ENCODE measurements at regions not wholly inside any gene's neighbourhood (a gene's known extent, or its start where the extent isn't known, plus 50 kb on each side); places are given as distances from the start of the nearest gene placed in this dataset.

DNA sequence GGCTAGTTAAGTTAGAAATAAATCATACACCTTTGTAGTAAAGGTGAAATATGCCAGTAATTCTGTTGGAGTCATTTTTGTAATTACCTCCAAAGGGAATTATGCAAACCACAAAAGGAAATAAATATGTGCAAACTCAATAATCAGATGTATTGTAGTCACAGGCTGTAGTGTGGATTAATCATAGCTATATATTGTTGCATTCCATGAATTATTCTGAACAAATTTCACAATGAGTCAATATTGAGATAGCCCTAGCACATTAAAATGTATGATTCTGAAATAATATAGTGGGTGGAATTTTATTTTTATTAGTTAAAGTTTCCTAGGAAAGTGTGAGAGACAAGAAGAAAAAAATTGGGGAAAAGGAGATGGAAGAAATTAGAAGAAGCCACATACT, 790.5 kb upstream of the PCDH20 start:
- H3K4me1 ChIP-seq (ENCODE audit: control insufficient read depth in 4 of 4, insufficient read depth in 4 of 4, low read length in 3 of 4), result no peaks in the 10 kb centered on the region
- H3K27me3 ChIP-seq (ENCODE audit: control insufficient read depth in 4 of 4, insufficient read depth in 4 of 4, low read length in 3 of 4), result no peaks in the 10 kb centered on the region
- no peak overlapping the region for H3K27ac ChIP-seq (ENCODE audit: low read depth in 1 of 2, low read length in 2 of 2)
- no peak overlapping the region for H3K9ac ChIP-seq (ENCODE audit: low read depth in 1 of 2, low read length in 2 of 2)
- no peak overlapping the region for H3K4me3 ChIP-seq (ENCODE audit: low read depth in 1 of 3, low read length in 3 of 3)
- DNase-seq (ENCODE audit: low spot score), result no peak
- no peak for TF ChIP-seq FOXA2 (IDR thresholded peaks at IDR 0.05)
- TF ChIP-seq, protein P1, sequence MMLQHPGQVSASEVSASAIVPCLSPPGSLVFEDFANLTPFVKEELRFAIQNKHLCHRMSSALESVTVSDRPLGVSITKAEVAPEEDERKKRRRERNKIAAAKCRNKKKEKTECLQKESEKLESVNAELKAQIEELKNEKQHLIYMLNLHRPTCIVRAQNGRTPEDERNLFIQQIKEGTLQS (IDR thresholded peaks at IDR 0.05), result no peak
- no peaks in the 10 kb centered on the region for H3K36me3 ChIP-seq (ENCODE audit: control insufficient read depth in 4 of 4, insufficient read depth in 3 of 4, low read depth in 1 of 4, low read length in 3 of 4)
- H3K9me3 ChIP-seq (ENCODE audit: control insufficient read depth in 4 of 4, low read length in 3 of 4), result no peaks in the 10 kb centered on the region

DNA sequence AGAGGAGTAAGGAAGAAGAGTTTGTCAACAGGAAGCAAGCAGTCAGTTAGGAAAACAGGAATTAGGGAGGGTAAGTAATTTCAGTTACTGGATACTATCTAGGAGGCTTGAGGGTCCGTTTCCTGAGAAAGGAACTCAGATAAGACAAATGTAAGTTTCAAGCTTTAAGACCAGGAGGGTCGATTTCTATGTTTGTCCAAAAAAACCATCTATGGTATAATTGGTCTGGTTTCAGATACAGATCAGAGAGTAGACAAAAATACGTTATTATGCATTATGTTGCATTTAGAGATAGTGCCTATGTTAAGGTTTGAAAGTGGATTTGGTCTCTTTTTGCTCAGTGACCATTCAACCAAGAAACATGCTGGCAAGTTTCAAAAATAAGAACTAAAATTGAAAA, 789.6 kb upstream of the PCDH20 start:
- WGBS, result 49% methylated on average over 3 of the region's 3 CpGs
- no peaks in the 10 kb centered on the region for H3K9me3 ChIP-seq (ENCODE audit: control insufficient read depth in 4 of 4, low read length in 3 of 4)
- no peaks in the 10 kb centered on the region for H3K36me3 ChIP-seq (ENCODE audit: control insufficient read depth in 4 of 4, insufficient read depth in 3 of 4, low read depth in 1 of 4, low read length in 3 of 4)
- no peak overlapping the region for H3K9ac ChIP-seq (ENCODE audit: low read depth in 1 of 2, low read length in 2 of 2)
- H3K27ac ChIP-seq (ENCODE audit: low read depth in 1 of 2, low read length in 2 of 2), result no peak overlapping the region
- H3K4me3 ChIP-seq (ENCODE audit: low read depth in 1 of 3, low read length in 3 of 3), result no peak overlapping the region
- no peaks in the 10 kb centered on the region for H3K27me3 ChIP-seq (ENCODE audit: control insufficient read depth in 4 of 4, insufficient read depth in 4 of 4, low read length in 3 of 4)
- TF ChIP-seq, protein P1 (IDR thresholded peaks at IDR 0.05), result no peak
- TF ChIP-seq EGR1 (IDR thresholded peaks at IDR 0.05; ENCODE audit: low read depth in 2 of 2) (no peak), TAF1 (conservative IDR thresholded peaks at IDR 0.05) (no peak), HNF4A (conservative IDR thresholded peaks at IDR 0.05) (no peak), SP1 (IDR thresholded peaks at IDR 0.05) (no peak), GABPA (IDR thresholded peaks at IDR 0.05 in 1 of 2, conservative IDR thresholded peaks at IDR 0.05 in 1 of 2) (no peak), HNF4G (IDR thresholded peaks at IDR 0.05) (no peak), NR2F2 (IDR thresholded peaks at IDR 0.05) (no peak), FOXA1 (IDR thresholded peaks at IDR 0.05) (no peak), JUND (IDR thresholded peaks at IDR 0.05) (no peak), YY1 (IDR thresholded peaks at IDR 0.05) (no peak), RXRA (IDR thresholded peaks at IDR 0.05) (no peak), FOXA2 (IDR thresholded peaks at IDR 0.05) (no peak), RAD21 (IDR thresholded peaks at IDR 0.05) (no peak)
- TF ChIP-seq, protein P2, sequence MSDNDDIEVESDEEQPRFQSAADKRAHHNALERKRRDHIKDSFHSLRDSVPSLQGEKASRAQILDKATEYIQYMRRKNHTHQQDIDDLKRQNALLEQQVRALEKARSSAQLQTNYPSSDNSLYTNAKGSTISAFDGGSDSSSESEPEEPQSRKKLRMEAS (IDR thresholded peaks at IDR 0.05), result no peak
- TF ChIP-seq, protein P3, sequence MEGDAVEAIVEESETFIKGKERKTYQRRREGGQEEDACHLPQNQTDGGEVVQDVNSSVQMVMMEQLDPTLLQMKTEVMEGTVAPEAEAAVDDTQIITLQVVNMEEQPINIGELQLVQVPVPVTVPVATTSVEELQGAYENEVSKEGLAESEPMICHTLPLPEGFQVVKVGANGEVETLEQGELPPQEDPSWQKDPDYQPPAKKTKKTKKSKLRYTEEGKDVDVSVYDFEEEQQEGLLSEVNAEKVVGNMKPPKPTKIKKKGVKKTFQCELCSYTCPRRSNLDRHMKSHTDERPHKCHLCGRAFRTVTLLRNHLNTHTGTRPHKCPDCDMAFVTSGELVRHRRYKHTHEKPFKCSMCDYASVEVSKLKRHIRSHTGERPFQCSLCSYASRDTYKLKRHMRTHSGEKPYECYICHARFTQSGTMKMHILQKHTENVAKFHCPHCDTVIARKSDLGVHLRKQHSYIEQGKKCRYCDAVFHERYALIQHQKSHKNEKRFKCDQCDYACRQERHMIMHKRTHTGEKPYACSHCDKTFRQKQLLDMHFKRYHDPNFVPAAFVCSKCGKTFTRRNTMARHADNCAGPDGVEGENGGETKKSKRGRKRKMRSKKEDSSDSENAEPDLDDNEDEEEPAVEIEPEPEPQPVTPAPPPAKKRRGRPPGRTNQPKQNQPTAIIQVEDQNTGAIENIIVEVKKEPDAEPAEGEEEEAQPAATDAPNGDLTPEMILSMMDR (IDR thresholded peaks at IDR 0.05; ENCODE audit: low read depth, low read length, missing input control), result no peak
- TF ChIP-seq, protein P4, sequence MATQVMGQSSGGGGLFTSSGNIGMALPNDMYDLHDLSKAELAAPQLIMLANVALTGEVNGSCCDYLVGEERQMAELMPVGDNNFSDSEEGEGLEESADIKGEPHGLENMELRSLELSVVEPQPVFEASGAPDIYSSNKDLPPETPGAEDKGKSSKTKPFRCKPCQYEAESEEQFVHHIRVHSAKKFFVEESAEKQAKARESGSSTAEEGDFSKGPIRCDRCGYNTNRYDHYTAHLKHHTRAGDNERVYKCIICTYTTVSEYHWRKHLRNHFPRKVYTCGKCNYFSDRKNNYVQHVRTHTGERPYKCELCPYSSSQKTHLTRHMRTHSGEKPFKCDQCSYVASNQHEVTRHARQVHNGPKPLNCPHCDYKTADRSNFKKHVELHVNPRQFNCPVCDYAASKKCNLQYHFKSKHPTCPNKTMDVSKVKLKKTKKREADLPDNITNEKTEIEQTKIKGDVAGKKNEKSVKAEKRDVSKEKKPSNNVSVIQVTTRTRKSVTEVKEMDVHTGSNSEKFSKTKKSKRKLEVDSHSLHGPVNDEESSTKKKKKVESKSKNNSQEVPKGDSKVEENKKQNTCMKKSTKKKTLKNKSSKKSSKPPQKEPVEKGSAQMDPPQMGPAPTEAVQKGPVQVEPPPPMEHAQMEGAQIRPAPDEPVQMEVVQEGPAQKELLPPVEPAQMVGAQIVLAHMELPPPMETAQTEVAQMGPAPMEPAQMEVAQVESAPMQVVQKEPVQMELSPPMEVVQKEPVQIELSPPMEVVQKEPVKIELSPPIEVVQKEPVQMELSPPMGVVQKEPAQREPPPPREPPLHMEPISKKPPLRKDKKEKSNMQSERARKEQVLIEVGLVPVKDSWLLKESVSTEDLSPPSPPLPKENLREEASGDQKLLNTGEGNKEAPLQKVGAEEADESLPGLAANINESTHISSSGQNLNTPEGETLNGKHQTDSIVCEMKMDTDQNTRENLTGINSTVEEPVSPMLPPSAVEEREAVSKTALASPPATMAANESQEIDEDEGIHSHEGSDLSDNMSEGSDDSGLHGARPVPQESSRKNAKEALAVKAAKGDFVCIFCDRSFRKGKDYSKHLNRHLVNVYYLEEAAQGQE (IDR thresholded peaks at IDR 0.05), result no peak
- TF ChIP-seq, protein P5, sequence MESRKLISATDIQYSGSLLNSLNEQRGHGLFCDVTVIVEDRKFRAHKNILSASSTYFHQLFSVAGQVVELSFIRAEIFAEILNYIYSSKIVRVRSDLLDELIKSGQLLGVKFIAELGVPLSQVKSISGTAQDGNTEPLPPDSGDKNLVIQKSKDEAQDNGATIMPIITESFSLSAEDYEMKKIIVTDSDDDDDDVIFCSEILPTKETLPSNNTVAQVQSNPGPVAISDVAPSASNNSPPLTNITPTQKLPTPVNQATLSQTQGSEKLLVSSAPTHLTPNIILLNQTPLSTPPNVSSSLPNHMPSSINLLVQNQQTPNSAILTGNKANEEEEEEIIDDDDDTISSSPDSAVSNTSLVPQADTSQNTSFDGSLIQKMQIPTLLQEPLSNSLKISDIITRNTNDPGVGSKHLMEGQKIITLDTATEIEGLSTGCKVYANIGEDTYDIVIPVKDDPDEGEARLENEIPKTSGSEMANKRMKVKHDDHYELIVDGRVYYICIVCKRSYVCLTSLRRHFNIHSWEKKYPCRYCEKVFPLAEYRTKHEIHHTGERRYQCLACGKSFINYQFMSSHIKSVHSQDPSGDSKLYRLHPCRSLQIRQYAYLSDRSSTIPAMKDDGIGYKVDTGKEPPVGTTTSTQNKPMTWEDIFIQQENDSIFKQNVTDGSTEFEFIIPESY (IDR thresholded peaks at IDR 0.05), result no peak
- DNase-seq (ENCODE audit: low spot score), result no peak
- H3K4me1 ChIP-seq (ENCODE audit: control insufficient read depth in 4 of 4, insufficient read depth in 4 of 4, low read length in 3 of 4), result no peaks in the 10 kb centered on the region

Measured in liver (tissue), 8 donors.